Pancreas (tissue), 10 donors: ENCODE measurements at regions not wholly inside any gene's neighbourhood (a gene's known extent, or its start where the extent isn't known, plus 50 kb on each side); places are given as distances from the start of the nearest gene placed in this dataset.

Experiments used
- ATAC-seq, 4 donors: fragments of 200-7000 bp; cut with Tn5 transposase; one replicate each; pipeline versions ENCODE4 v1.8.0 to v1.9.1; 2020; ENCODE audit warnings: mild to moderate bottlenecking in 4 of 4, moderate library complexity in 4 of 4
- DNase-seq, 6 donors: peaks; one replicate each; pipeline ENCODE4 v3.0.0-alpha.2; 2020
- FAIRE-seq: peaks from 2 replicates; lab custom pipeline; 2012; peaks lifted over from hg19 to GRCh38; lab: Jason Lieb, UNC
- H3K27ac ChIP-seq, 4 donors: fragments of 200-600 bp; sonication (generic); 1 replicate in 3 of 4; 2 replicates in 1 of 4; pipeline versions ENCODE4 v1.5.0 to v1.8.0; 2020
- H3K27me3 ChIP-seq, 4 donors: fragments of 200-600 bp; one replicate each; pipeline ENCODE4 v1.8.0; 2021
- H3K36me3 ChIP-seq, 3 donors: fragments of 200-600 bp; sonication (generic) in 1 of 3; one replicate each; pipeline versions ENCODE4 v1.5.0 to v1.8.0; 2020 to 2021
- H3K4me1 ChIP-seq, 3 donors: fragments of 200-600 bp; one replicate each; pipeline ENCODE4 v1.8.0; 2021
- H3K4me3 ChIP-seq, 4 donors: fragments of 200-600 bp; sonication (generic) in 2 of 4; one replicate each; pipeline versions ENCODE4 v1.5.0 to v1.8.0; 2020 to 2021
- H3K9me3 ChIP-seq, 4 donors: fragments of 200-600 bp; one replicate each; pipeline ENCODE4 v1.8.0; 2021
- WGBS, 2 donors: extraction: QIAGEN DNeasy Blood & Tissue Kit; methylation state at CpG; one replicate each; pipeline ENCODE4 v1.1.7; 2013; 5-methylcytosine and 5-hydroxymethylcytosine counted together
- intact Hi-C, 3 donors: fragments of 100-400 bp; cut with DNase I; formaldehyde crosslinking; loops; one replicate each; pipeline versions ENCODE4 v1.11.1 to v1.14.2; 2022
- TF ChIP-seq, protein P1 (sequence below), 4 donors: fragments of 200-600 bp; sonication (generic) in 3 of 4; IDR thresholded peaks; one replicate each; pipeline versions ENCODE4 v1.5.0 to v1.8.0; 2021; ENCODE audit warnings: antibody characterized with exemption in 4 of 4
- donor health status: healthy with polysubstance abuse.
- donor health status: DM: no; HTN: no; CAD: no; lungs with moderate emphysema.
- donor health status: DM: no; HTN: no; CAD: no.
- donor health status: control.
- donor health status: control.
- donor health status: Bipolar disorder and iron deficiency.
- donor health status: DM: yes; HTN: yes; CAD: no.
- donor health status: DM: no; HTN: no; CAD: no.
- donor health status: DM: no; HTN: no; CAD: no.
- donor health status: DM: yes; HTN: yes; CAD: no.

DNA sequence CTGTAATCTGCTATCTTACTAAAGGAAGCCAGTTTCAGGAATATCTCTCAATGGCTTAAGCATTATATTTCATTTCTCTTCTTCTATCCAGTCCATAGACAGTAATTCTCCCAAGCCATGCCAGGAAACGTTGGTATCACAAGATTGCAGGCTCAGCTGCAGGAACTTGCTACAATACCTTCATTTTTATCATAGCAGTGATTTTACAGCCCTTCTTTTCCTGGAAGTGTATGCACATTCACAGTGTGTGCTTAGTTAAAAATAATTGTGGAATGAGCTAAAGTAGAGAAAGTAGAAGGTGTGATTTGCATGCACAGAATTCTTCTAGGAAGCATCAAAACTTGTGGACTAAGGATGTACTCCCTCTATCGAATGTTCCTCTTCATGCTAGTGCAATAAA lies 647.2 kb upstream of the PTBP2 start:
- TF ChIP-seq, protein P1, sequence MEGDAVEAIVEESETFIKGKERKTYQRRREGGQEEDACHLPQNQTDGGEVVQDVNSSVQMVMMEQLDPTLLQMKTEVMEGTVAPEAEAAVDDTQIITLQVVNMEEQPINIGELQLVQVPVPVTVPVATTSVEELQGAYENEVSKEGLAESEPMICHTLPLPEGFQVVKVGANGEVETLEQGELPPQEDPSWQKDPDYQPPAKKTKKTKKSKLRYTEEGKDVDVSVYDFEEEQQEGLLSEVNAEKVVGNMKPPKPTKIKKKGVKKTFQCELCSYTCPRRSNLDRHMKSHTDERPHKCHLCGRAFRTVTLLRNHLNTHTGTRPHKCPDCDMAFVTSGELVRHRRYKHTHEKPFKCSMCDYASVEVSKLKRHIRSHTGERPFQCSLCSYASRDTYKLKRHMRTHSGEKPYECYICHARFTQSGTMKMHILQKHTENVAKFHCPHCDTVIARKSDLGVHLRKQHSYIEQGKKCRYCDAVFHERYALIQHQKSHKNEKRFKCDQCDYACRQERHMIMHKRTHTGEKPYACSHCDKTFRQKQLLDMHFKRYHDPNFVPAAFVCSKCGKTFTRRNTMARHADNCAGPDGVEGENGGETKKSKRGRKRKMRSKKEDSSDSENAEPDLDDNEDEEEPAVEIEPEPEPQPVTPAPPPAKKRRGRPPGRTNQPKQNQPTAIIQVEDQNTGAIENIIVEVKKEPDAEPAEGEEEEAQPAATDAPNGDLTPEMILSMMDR (IDR thresholded peaks at IDR 0.05) = no peak
- no peaks in the 10 kb centered on the region for H3K36me3 ChIP-seq
- ATAC-seq (no peak), FAIRE-seq (no peak), DNase-seq (no peak)
- 25 to 31% methylated on average over 2 of the region's 2 CpGs for WGBS, 2 donors
- H3K4me1 ChIP-seq = no peaks in the 10 kb centered on the region
- H3K27me3 ChIP-seq = no peaks in the 10 kb centered on the region
- H3K9me3 ChIP-seq = no peaks in the 10 kb centered on the region
- H3K27ac ChIP-seq = no peak overlapping the region
- intact Hi-C loops = no loop called here
- H3K4me3 ChIP-seq = no peak overlapping the region

DNA sequence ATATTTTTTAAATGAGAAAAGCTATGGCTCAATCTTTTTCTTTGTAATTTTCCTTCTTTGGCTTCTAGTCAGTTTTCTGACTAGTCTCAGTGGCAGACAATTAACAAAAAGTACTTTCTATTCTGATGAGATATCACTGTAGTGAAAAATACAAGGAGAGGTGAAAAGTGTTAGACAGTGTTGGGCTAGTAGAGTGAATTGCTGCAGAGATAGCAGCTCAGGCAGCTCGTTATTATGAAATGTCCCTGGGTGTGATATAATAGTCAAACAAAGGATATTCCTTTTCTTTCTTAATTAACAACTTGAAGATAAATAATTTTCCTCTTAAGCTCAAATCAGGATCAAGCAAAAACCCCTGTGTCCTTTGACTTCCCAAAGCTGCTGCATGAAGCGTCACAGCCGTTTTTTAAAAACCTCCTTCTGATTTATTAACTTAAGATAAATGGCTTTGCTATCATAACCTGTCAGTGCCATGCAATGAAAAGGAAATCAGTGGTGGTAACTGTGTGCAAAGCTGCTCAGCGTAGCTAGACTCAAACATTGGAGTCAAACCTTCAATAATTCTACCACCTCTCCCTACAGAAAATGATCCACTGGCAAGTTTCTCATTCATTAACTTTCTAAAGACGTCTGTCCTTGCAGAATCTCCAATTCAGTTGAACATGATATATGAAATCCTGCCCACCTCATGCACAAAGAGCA lies 646.6 kb upstream of the PTBP2 start:
- no peak overlapping the region for H3K27ac ChIP-seq
- H3K4me1 ChIP-seq = no peaks in the 10 kb centered on the region
- DNase-seq (no peak), ATAC-seq (no peak), FAIRE-seq (no peak)
- no peak overlapping the region for H3K4me3 ChIP-seq
- H3K9me3 ChIP-seq = no peaks in the 10 kb centered on the region
- 4 to 5% methylated on average over 5 of the region's 5 CpGs for WGBS, 2 donors
- TF ChIP-seq, protein P1 (IDR thresholded peaks at IDR 0.05) = no peak
- no peaks in the 10 kb centered on the region for H3K36me3 ChIP-seq
- intact Hi-C loops = no loop called here
- H3K27me3 ChIP-seq = no peaks in the 10 kb centered on the region

- ATAC-seq = no peak
- WGBS, 2 donors = 56 to 75% methylated on average over 4 of the region's 4 CpGs
Measured at GRCh38 chr1:96075704-96076455, 645.7 kb upstream of the PTBP2 start.

DNA sequence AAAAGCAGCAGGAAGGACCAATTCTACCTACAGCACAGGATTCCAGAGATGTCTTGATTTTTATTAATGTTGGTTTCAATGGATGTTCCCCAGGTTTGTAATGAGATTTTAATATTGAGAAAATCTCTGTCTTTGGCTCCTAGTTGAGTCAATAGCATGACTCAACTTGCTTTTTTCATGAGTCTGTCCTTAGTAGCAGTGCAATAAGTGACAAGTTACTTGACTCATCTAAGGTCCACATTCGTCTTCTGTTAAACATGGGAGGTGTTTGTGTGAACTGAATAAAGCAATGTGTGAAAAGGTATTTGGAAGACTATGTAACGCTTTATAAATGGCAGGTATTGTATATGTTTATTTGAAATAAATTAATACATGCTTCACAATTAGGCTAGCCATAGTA lies 645.0 kb upstream of the PTBP2 start:
- Histone ChIP-seq H3K36me3 (no peaks in the 10 kb centered on the region), H3K27me3 (no peaks in the 10 kb centered on the region), H3K4me3 (no peak overlapping the region), H3K9me3 (no peaks in the 10 kb centered on the region), H3K27ac (no peak overlapping the region), H3K4me1 (no peaks in the 10 kb centered on the region)
- no peak for FAIRE-seq
- no peak for DNase-seq
- TF ChIP-seq, protein P1 (IDR thresholded peaks at IDR 0.05) = no peak
- intact Hi-C loops = no loop called here
- no peak for ATAC-seq
- WGBS, 2 donors = 62 to 70% methylated on average over 2 of the region's 2 CpGs

More at GRCh38 chr1:96075704-96076455, 645.7 kb upstream of the PTBP2 start:
- TF ChIP-seq, protein P1 (IDR thresholded peaks at IDR 0.05) = no peak
- FAIRE-seq (no peak), DNase-seq (no peak)
- Histone ChIP-seq H3K36me3 (no peaks in the 10 kb centered on the region), H3K27me3 (no peaks in the 10 kb centered on the region), H3K9me3 (no peaks in the 10 kb centered on the region), H3K27ac (no peak overlapping the region), H3K4me1 (no peaks in the 10 kb centered on the region), H3K4me3 (no peak overlapping the region)
- intact Hi-C loops = no loop called here

- H3K4me3 ChIP-seq = no peak overlapping the region
- no peak for DNase-seq
- no peak for ATAC-seq
- FAIRE-seq = no peak
- WGBS, 2 donors = 64 to 85% methylated on average over 1 of the region's 1 CpG
- H3K9me3 ChIP-seq = no peaks in the 10 kb centered on the region
- TF ChIP-seq, protein P1 (IDR thresholded peaks at IDR 0.05) = no peak
- no peak overlapping the region for H3K27ac ChIP-seq
- no peaks in the 10 kb centered on the region for H3K27me3 ChIP-seq
- intact Hi-C loops = no loop called here
- no peaks in the 10 kb centered on the region for H3K4me1 ChIP-seq
- H3K36me3 ChIP-seq = no peaks in the 10 kb centered on the region
Measured at GRCh38 chr1:96079581-96079980, 642.0 kb upstream of the PTBP2 start.
